Mesendoderm (in vitro differentiated cells): ENCODE measurements at regions not wholly inside any gene's neighbourhood (a gene's known extent, or its start where the extent isn't known, plus 50 kb on each side); places are given as distances from the start of the nearest gene placed in this dataset.

ENCODE experiments used
- DNase-seq: peaks from one replicate; pipeline ENCODE4 v3.0.0; 2013
- H2AK5ac ChIP-seq: 2 replicates; pipeline ENCODE4 v1.6.1; 2013; ENCODE audit warnings: low read length, inconsistent platforms
- H2BK120ac ChIP-seq: 2 replicates; pipeline ENCODE4 v1.6.1; 2013; ENCODE audit warnings: low read depth, mild to moderate bottlenecking, low read length, moderate library complexity, mixed read lengths
- H2BK15ac ChIP-seq: replicated peaks from 2 replicates; pipeline ENCODE4 v1.6.1; 2013; ENCODE audit warnings: low read depth, mild to moderate bottlenecking, moderate library complexity
- H2BK5ac ChIP-seq: 2 replicates; pipeline ENCODE4 v1.6.1; 2013; ENCODE audit warnings: low read length, inconsistent platforms
- H3K18ac ChIP-seq: 2 replicates; pipeline ENCODE4 v1.6.1; 2013; ENCODE audit warnings: mild to moderate bottlenecking, low read length, mixed read lengths
- H3K23ac ChIP-seq: one replicate; pipeline ENCODE4 v1.6.1; 2013; ENCODE audit warnings: low read length
- H3K27ac ChIP-seq: 2 replicates; pipeline ENCODE4 v1.5.1; 2013; ENCODE audit warnings: low read depth, mild to moderate bottlenecking, inconsistent platforms, low read length, moderate library complexity
- H3K27me3 ChIP-seq: 2 replicates; pipeline ENCODE4 v1.6.1; 2013; ENCODE audit warnings: low read length, control low read depth, mild to moderate bottlenecking, inconsistent platforms; ENCODE audit not compliant: insufficient read depth, poor library complexity
- H3K36me3 ChIP-seq: 2 replicates; pipeline ENCODE4 v1.6.1; 2013; ENCODE audit warnings: low read length, inconsistent platforms; ENCODE audit not compliant: control insufficient read depth, insufficient read depth
- H3K4ac ChIP-seq: one replicate; pipeline ENCODE4 v1.6.1; 2013; ENCODE audit warnings: low read depth, mild to moderate bottlenecking, low read length, moderate library complexity
- H3K4me1 ChIP-seq: 2 replicates; pipeline ENCODE4 v1.6.1; 2013; ENCODE audit warnings: low read depth, low read length, inconsistent platforms; ENCODE audit not compliant: control insufficient read depth
- H3K4me2 ChIP-seq: 2 replicates; pipeline ENCODE4 v1.6.1; 2013; ENCODE audit warnings: low read length
- H3K4me3 ChIP-seq: 2 replicates; pipeline ENCODE4 v1.5.1; 2013; ENCODE audit warnings: mild to moderate bottlenecking, low read length
- H3K56ac ChIP-seq: one replicate; pipeline ENCODE4 v1.6.1; 2013; ENCODE audit warnings: low read length
- H3K79me1 ChIP-seq: 2 replicates; pipeline ENCODE4 v1.6.1; 2013; ENCODE audit warnings: low read length, inconsistent platforms
- H3K79me2 ChIP-seq: 2 replicates; pipeline ENCODE4 v1.6.1; 2013; ENCODE audit warnings: mild to moderate bottlenecking, low read length; ENCODE audit not compliant: control insufficient read depth, insufficient read depth
- H3K9ac ChIP-seq: 2 replicates; pipeline ENCODE4 v1.6.1; 2013; ENCODE audit warnings: low read length, inconsistent platforms
- H4K5ac ChIP-seq: one replicate; pipeline ENCODE4 v1.6.1; 2013; ENCODE audit warnings: low read length
- H4K8ac ChIP-seq: one replicate; pipeline ENCODE4 v1.6.1; 2013; ENCODE audit warnings: low read depth, mild to moderate bottlenecking, control low read depth, low read length, moderate library complexity
- WGBS: extraction: QIAGEN DNeasy Blood & Tissue Kit; methylation state at CpG from one replicate; pipeline ENCODE4 v1.1.7; 2013; ENCODE audit warnings: low lambda C conversion rate, missing lambda C conversion rate; ENCODE audit not compliant: insufficient coverage; ENCODE audit errors: extremely low coverage; 5-methylcytosine and 5-hydroxymethylcytosine counted together

DNA sequence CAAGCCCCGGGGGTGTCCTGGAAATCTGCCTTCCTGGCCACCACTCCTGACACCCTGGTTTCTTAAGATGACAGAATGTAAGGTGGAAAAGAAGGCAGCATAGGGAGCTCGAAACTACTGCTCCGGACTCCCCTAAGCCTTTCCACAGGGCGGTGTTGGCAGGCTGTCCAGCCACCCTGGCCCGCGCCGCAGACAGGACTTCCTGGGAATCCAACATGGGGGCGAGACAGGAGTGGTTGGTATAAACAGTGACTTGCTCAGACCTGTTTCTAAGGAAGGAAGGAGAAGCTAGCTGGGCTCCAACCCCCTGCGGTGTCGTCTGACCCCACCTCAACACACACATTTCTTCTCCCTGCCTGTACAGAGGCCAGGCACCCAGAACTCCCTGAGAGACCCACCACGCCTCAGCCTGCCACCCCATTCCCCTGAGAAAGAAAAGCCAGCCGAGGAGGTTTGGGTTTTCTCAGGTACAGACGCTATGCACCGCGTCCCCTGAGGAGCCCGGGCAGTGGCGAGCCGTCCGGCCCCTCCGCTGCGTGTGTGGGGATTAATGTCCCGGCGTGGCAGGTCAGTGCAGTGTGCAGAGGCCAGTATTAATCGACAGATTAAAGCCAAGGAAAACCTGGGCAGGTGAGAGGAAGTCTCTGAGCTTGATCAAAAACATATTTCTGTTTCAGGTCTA, 349.6 kb upstream of the MKI67 start:
- Histone ChIP-seq H3K27ac (no peak overlapping the region), H3K79me1 (no peaks in the 10 kb centered on the region), H3K4ac (no peak overlapping the region), H4K8ac (no peak overlapping the region), H2BK120ac (no peak overlapping the region), H2BK15ac (no peak overlapping the region), H3K79me2 (no peaks in the 10 kb centered on the region), H3K27me3 (no peaks in the 10 kb centered on the region), H3K56ac (no peak overlapping the region), H3K18ac (no peak overlapping the region), H4K5ac (no peak overlapping the region), H3K4me2 (no peak overlapping the region), H3K4me3 (no peak overlapping the region), H3K4me1 (no peaks in the 10 kb centered on the region), H3K9ac (no peak overlapping the region), H3K36me3 (no peaks in the 10 kb centered on the region), H2AK5ac (no peak overlapping the region), H2BK5ac (no peak overlapping the region), H3K23ac (no peak overlapping the region)
- DNase-seq = no peak
- WGBS = no CpG with 5 or more reads among the region's 24 CpGs

DNA sequence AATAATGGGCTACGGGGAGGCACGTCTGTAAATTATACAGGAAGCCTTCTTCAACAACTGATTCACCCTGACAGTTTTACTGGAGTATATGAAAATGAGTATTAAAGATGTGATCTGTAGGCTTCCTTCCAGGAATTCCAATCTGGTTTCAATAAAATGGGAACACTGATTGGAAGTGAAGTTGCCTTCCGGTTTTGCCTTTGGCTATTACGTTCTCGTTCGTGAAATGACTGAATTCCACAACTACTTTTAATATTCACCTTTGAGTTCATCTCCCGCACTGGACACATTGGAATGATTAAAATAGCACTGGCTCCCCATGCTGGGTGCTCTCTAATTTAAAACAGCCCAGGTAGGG, 350.1 kb upstream of the MKI67 start:
- H3K4ac ChIP-seq = no peak overlapping the region
- H3K23ac ChIP-seq = no peak overlapping the region
- H3K79me2 ChIP-seq = no peaks in the 10 kb centered on the region
- H3K4me1 ChIP-seq = no peaks in the 10 kb centered on the region
- H3K36me3 ChIP-seq = no peaks in the 10 kb centered on the region
- no peak overlapping the region for H2AK5ac ChIP-seq
- H2BK15ac ChIP-seq = no peak overlapping the region
- H3K9ac ChIP-seq = no peak overlapping the region
- no peak overlapping the region for H2BK5ac ChIP-seq
- no peaks in the 10 kb centered on the region for H3K27me3 ChIP-seq
- no CpG with 5 or more reads among the region's 7 CpGs for WGBS
- H3K4me2 ChIP-seq = no peak overlapping the region
- no peak overlapping the region for H3K4me3 ChIP-seq
- H3K79me1 ChIP-seq = no peaks in the 10 kb centered on the region
- H3K27ac ChIP-seq = no peak overlapping the region
- no peak overlapping the region for H3K18ac ChIP-seq
- H3K56ac ChIP-seq = no peak overlapping the region
- H2BK120ac ChIP-seq = no peak overlapping the region
- no peak for DNase-seq
- H4K5ac ChIP-seq = no peak overlapping the region
- no peak overlapping the region for H4K8ac ChIP-seq

DNA sequence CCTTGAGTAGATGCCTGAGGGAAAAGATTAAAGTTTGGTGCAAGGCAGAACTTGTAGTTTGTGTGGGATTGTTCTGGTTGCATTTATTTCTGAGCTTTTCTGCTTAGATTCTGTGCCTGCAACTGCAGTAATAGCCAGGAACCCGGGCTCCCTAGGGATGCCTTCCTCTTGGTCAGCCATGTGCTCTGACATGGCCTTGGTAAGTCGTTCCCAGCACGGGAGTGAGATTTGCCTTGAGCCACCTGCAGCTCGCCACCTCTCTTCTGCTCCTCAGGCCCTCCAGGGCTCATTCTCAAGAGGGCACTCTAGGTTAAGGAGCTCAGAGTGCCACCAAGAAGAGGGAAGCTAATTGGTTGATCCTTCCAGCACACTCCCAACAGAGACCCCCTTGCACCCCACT, 350.6 kb upstream of the MKI67 start:
- Histone ChIP-seq H4K8ac (no peak overlapping the region), H3K23ac (no peak overlapping the region), H2BK120ac (no peak overlapping the region), H3K27me3 (no peaks in the 10 kb centered on the region), H3K4me3 (no peak overlapping the region), H3K4me1 (no peaks in the 10 kb centered on the region), H4K5ac (no peak overlapping the region), H3K79me1 (no peaks in the 10 kb centered on the region), H2BK5ac (no peak overlapping the region), H2AK5ac (no peak overlapping the region), H3K27ac (no peak overlapping the region), H2BK15ac (no peak overlapping the region), H3K36me3 (no peaks in the 10 kb centered on the region), H3K18ac (no peak overlapping the region), H3K9ac (no peak overlapping the region), H3K4me2 (no peak overlapping the region), H3K4ac (no peak overlapping the region), H3K79me2 (no peaks in the 10 kb centered on the region), H3K56ac (no peak overlapping the region)
- no peak for DNase-seq
- no CpG with 5 or more reads among the region's 4 CpGs for whole genome bisulfite sequencing

DNA sequence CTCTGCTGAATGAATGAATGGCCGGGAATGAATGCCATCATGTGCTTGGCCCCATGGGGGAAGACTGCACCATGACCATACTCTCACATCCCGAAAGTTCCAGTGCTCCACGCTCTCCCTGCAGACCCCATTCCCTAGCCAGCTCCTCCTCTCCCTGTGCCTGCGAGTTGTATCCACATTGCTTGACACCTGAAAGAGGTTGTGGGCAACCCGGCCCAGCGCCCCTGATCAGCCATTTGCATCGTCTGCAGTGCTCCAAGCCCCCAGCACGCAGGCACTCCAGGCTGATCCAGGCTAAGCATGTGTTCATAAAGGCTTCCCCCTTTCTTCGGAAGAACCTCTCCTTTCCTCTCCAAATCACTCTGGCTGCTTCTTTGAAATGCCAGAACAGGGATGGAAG, 354.4 kb upstream of the MKI67 start:
- H4K5ac ChIP-seq = no peak overlapping the region
- no peak overlapping the region for H3K9ac ChIP-seq
- no peak overlapping the region for H2AK5ac ChIP-seq
- no peak overlapping the region for H4K8ac ChIP-seq
- H2BK15ac ChIP-seq = no peak overlapping the region
- H3K56ac ChIP-seq = no peak overlapping the region
- no peak overlapping the region for H3K18ac ChIP-seq
- H3K79me1 ChIP-seq = no peaks in the 10 kb centered on the region
- no peak overlapping the region for H3K4me3 ChIP-seq
- no peaks in the 10 kb centered on the region for H3K4me1 ChIP-seq
- H3K27me3 ChIP-seq = no peaks in the 10 kb centered on the region
- no peak overlapping the region for H3K27ac ChIP-seq
- H2BK120ac ChIP-seq = no peak overlapping the region
- no peak overlapping the region for H3K4ac ChIP-seq
- no peak overlapping the region for H3K4me2 ChIP-seq
- H3K79me2 ChIP-seq = no peaks in the 10 kb centered on the region
- DNase-seq = no peak
- H3K36me3 ChIP-seq = no peaks in the 10 kb centered on the region
- H3K23ac ChIP-seq = no peak overlapping the region
- WGBS = no CpG with 5 or more reads among the region's 9 CpGs
- no peak overlapping the region for H2BK5ac ChIP-seq

DNA sequence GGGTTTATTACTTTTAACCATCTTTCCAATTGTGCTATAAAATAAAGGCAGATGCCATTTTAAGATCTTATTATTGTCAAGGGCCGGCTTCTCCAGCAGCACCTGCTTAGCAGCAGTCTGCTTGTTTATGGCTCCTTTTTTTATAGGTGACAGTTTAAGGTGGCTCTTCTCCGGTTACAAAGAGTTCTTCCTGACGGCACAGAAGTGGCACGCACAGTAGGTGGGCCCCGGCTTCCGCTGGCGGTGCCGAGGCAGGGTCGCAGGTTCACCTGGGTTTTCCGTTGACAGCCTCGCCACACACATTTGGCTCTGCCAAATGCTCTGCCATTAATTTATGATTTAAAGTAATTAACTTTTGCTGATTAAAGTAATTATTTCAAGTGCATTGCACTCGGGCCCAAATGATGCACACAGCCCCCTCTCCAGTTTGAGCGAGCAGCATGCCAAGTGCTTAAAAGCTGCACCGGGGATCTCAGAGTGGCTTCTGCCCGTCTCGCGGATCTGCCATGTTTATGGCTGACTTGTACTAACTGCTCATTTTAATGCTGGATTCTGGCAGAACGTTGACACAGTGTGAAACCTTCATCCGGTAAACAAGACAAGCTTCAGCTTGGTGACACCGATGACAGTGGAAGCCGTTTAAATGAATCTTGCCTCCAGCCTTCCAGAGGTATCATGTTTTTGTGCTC, 355.1 kb upstream of the MKI67 start:
- no peaks in the 10 kb centered on the region for H3K79me1 ChIP-seq
- no peak overlapping the region for H3K56ac ChIP-seq
- no peaks in the 10 kb centered on the region for H3K4me1 ChIP-seq
- no peak overlapping the region for H2BK5ac ChIP-seq
- no peak overlapping the region for H2BK15ac ChIP-seq
- H4K8ac ChIP-seq = no peak overlapping the region
- no peak overlapping the region for H3K27ac ChIP-seq
- no peaks in the 10 kb centered on the region for H3K79me2 ChIP-seq
- no peak overlapping the region for H3K23ac ChIP-seq
- no peaks in the 10 kb centered on the region for H3K27me3 ChIP-seq
- no peak overlapping the region for H3K18ac ChIP-seq
- H3K4ac ChIP-seq = no peak overlapping the region
- no peak overlapping the region for H3K4me2 ChIP-seq
- no CpG with 5 or more reads among the region's 21 CpGs for WGBS
- no peak overlapping the region for H3K4me3 ChIP-seq
- no peak overlapping the region for H4K5ac ChIP-seq
- no peak overlapping the region for H2BK120ac ChIP-seq
- H3K9ac ChIP-seq = no peak overlapping the region
- H3K36me3 ChIP-seq = no peaks in the 10 kb centered on the region
- no peak for DNase-seq
- H2AK5ac ChIP-seq = no peak overlapping the region

DNA sequence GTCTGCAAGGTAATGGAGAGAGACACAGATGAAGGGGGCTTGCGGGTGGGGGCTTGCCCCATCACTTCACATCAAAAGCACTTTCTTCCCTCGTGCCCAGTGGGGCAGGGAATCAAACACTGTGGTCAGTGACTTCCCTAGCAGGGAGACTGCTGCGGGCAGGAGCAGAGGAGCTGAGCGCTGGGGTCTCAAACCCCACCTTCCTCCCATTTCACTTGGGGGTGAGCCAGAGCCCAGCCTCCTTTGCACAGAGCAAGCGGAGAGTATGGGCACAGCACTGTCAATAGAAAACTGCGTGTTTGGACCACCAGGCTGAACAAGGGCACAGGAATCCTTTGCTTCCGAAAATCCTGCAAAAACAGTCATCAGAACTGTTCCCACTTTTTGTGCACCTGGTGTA, 355.8 kb upstream of the MKI67 start:
- no peaks in the 10 kb centered on the region for H3K79me2 ChIP-seq
- no peak overlapping the region for H4K5ac ChIP-seq
- no peaks in the 10 kb centered on the region for H3K4me1 ChIP-seq
- no peaks in the 10 kb centered on the region for H3K79me1 ChIP-seq
- H3K36me3 ChIP-seq = no peaks in the 10 kb centered on the region
- WGBS = no CpG with 5 or more reads among the region's 7 CpGs
- no peak overlapping the region for H3K4me3 ChIP-seq
- no peak for DNase-seq
- no peak overlapping the region for H4K8ac ChIP-seq
- no peak overlapping the region for H3K23ac ChIP-seq
- H3K4ac ChIP-seq = no peak overlapping the region
- no peak overlapping the region for H2BK5ac ChIP-seq
- H3K56ac ChIP-seq = no peak overlapping the region
- no peaks in the 10 kb centered on the region for H3K27me3 ChIP-seq
- no peak overlapping the region for H2BK120ac ChIP-seq
- H2AK5ac ChIP-seq = no peak overlapping the region
- no peak overlapping the region for H3K18ac ChIP-seq
- H2BK15ac ChIP-seq = no peak overlapping the region
- no peak overlapping the region for H3K4me2 ChIP-seq
- no peak overlapping the region for H3K27ac ChIP-seq
- no peak overlapping the region for H3K9ac ChIP-seq
